RWPE2 (cell line): ENCODE measurements at regions not wholly inside any gene's neighbourhood (a gene's known extent, or its start where the extent isn't known, plus 50 kb on each side); places are given as distances from the start of the nearest gene placed in this dataset.

Experiments
- ATAC-seq: fragments of 200-7000 bp; cut with Tn5 transposase; 3 replicates; pipeline ENCODE4 v1.9.1; 2021; ENCODE audit warnings: low read depth
- DNase-seq: peaks from one replicate; pipeline ENCODE4 v3.0.0-alpha.2; 2020; ENCODE audit warnings: low spot score
- H3K27ac ChIP-seq: fragments of 450-650 bp; 2 replicates; pipeline ENCODE4 v1.5.1; 2017; ENCODE audit warnings: mild to moderate bottlenecking; ENCODE audit not compliant: poor library complexity, severe bottlenecking
- H3K27me3 ChIP-seq: fragments of 250-450 bp; sonication (Bioruptor Pico); 2 replicates; pipeline ENCODE4 v1.5.1; 2021; ENCODE audit warnings: mild to moderate bottlenecking, moderate library complexity; ENCODE audit not compliant: insufficient read depth, poor library complexity, severe bottlenecking
- H3K36me3 ChIP-seq: fragments of 250-450 bp; sonication (Bioruptor Pico); 2 replicates; pipeline ENCODE4 v1.5.1; 2020; ENCODE audit warnings: low read depth, mild to moderate bottlenecking, moderate library complexity
- H3K4me1 ChIP-seq: fragments of 250-450 bp; sonication (Bioruptor Pico); 2 replicates; pipeline ENCODE4 v1.5.1; 2021; ENCODE audit warnings: mild to moderate bottlenecking, moderate library complexity; ENCODE audit not compliant: insufficient read depth, poor library complexity, severe bottlenecking
- H3K4me3 ChIP-seq: fragments of 250-450 bp; sonication (Bioruptor Pico); 2 replicates; pipeline ENCODE4 v1.5.1; 2021; ENCODE audit warnings: mild to moderate bottlenecking, moderate library complexity; ENCODE audit not compliant: severe bottlenecking
- H3K9me3 ChIP-seq: fragments of 250-450 bp; sonication (Bioruptor Pico); 2 replicates; pipeline ENCODE4 v1.5.1; 2021; ENCODE audit warnings: mild to moderate bottlenecking, moderate library complexity; ENCODE audit not compliant: severe bottlenecking
- CTCF ChIP-seq: fragments of 450-650 bp; IDR thresholded peaks from one replicate; pipeline ENCODE4 v1.5.1; 2017; ENCODE audit warnings: mild to moderate bottlenecking, moderate library complexity; ENCODE audit not compliant: poor library complexity, severe bottlenecking

DNA sequence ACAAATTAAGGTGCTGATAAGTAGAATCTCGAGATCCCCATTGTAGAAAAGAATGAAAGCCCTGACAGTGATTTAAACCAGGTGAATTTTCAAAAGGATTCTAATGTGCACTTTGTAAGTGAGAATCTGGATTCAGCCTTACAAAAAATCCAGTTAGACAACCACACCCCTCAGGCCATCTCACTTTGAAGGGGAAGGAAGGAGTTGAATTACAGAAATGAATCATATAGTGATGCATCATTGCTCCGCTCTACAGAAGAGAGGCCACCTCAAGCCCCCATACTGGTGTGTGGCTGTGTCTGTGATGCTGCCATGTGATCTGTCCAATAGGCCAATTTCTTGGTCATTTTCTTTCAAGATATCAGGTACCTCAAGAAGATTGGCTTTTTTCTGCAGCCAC, 85.5 kb upstream of the NT5E start:
- no peak overlapping the region for H3K4me3 ChIP-seq
- peak overlapping the region; percentile 86 for H3K27ac ChIP-seq
- H3K9me3 ChIP-seq: no peaks in the 10 kb centered on the region
- H3K36me3 ChIP-seq: no peaks in the 10 kb centered on the region
- ATAC-seq: peak; percentile 88
- DNase-seq: peak; percentile 68
- peaks cover 28% of the 10 kb centered on the region for H3K4me1 ChIP-seq
- TF ChIP-seq CTCF: no peak
- no peaks in the 10 kb centered on the region for H3K27me3 ChIP-seq

DNA sequence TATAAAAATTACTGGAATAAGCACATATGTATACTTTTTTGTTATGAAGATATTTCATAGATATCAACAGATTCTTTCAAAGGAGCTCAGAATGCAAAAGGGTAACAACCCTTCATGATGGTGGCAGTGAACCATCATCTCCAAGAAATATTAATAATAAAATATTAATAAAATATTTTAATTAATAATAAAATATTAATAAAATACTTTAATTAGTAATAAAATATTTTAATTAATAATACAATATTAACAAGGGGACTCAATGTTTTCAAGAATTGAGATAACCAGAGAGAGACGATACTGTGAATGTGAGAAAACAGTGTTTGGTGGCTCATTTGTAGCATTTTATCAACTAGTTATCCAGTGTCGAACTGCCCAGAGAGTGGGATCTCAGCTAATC, 86.0 kb upstream of the NT5E start:
- Histone ChIP-seq H3K36me3 (no peaks in the 10 kb centered on the region), H3K27me3 (no peaks in the 10 kb centered on the region), H3K9me3 (no peaks in the 10 kb centered on the region), H3K27ac (peak overlapping the region; percentile 86), H3K4me3 (no peak overlapping the region), H3K4me1 (peaks cover 28% of the 10 kb centered on the region)
- DNase-seq (no peak), ATAC-seq (no peak)
- TF ChIP-seq CTCF: no peak

DNA sequence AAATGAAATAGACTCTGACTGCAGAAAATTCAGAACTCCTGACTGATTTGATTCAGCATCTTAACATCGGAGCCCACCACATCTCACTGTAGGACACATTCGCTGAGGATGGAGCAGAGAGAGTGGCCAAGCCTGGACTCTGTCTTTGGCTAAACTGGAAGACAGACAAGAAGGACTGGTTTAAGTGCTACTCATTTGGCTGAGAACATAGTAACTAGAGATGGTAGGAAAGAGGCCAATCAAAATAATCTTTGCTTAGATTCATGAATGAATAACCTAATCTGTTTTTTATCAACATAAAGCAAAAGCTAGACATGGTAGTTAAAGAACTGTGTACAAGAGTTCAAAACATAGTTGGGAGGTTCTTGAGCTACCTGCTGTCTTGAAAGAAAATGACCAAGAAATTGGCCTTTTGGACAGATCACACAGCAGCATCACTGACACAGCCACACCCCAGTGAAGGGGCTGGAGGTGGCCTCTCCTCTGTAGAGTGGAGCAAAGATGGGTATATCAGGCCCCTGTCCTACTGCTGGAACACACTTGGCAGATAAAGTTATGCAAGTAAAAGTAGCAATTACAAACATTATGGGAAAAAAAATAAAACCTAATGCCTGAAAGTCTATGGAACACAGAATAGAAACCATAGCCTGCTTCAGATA, 87.1 kb upstream of the NT5E start:
- DNase-seq (no peak), ATAC-seq (no peak)
- peak overlapping the region; percentile 86 for H3K27ac ChIP-seq
- no peaks in the 10 kb centered on the region for H3K36me3 ChIP-seq
- H3K9me3 ChIP-seq: no peaks in the 10 kb centered on the region
- no peak for TF ChIP-seq CTCF
- H3K4me1 ChIP-seq: peaks cover 30% of the 10 kb centered on the region
- no peak overlapping the region for H3K4me3 ChIP-seq
- no peaks in the 10 kb centered on the region for H3K27me3 ChIP-seq

GRCh38 chr6:85361643-85362014, 88.3 kb upstream of the NT5E start:
- Histone ChIP-seq H3K4me1 (peaks cover 34% of the 10 kb centered on the region), H3K4me3 (no peak overlapping the region), H3K36me3 (no peaks in the 10 kb centered on the region), H3K27ac (peak overlapping the region; percentile 86), H3K27me3 (no peaks in the 10 kb centered on the region), H3K9me3 (no peaks in the 10 kb centered on the region)
- ATAC-seq (no peak), DNase-seq (no peak)
- TF ChIP-seq CTCF: no peak

DNA sequence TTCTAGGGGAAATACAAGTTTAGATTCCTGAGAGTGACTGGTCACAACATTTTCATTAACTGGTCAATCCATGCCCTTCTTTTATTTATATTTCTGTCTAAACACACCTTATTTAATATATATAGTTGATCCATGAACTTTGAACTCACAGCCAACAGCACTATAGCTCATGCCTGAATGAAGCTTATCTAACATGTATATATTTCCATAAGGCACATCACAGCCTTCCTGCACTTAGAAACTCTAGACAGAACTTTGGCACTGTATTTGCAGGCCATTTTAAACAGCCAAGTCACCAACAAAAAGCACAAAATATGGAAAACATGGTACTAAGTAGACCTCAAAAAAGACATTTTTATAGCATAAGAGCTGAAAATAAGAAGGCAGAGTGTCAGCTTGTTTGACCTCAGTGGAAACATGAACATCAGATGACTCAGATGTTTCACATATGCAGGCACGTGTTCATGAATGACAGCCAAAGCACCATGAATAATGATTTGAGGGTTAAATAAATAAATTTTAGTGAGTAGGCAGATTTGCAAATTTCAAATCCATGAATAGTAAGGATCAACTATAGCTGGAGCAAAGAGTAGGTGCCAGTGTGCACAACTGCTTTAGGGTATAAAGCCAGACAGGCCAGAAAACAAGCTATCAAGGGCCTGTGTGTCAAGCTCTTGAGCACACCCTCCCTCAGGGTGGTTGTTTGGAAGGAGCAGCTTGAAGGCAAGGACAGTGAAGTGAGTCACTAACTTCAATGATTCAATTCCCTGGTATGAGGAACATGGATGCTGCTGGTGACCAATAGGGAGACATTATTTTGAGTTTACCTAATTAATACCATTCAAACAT, 88.9 kb upstream of the NT5E start:
- peak; percentile 95 for ATAC-seq
- peak; percentile 75 for DNase-seq
- Histone ChIP-seq H3K27ac (peak overlapping the region; percentile 86), H3K27me3 (no peaks in the 10 kb centered on the region), H3K4me1 (peaks cover 34% of the 10 kb centered on the region), H3K9me3 (no peaks in the 10 kb centered on the region), H3K36me3 (no peaks in the 10 kb centered on the region), H3K4me3 (no peak overlapping the region)
- no peak for TF ChIP-seq CTCF
